Activated T-cell treated with anti-CD3 and anti-CD28 coated beads, Interleukin-2, amount 50 U/mL, for 72 hours (primary cell): ENCODE measurements at regions not wholly inside any gene's neighbourhood (a gene's known extent, or its start where the extent isn't known, plus 50 kb on each side); places are given as distances from the start of the nearest gene placed in this dataset.

Experiments
- ATAC-seq, 2 donors: fragments of 150-1000 bp; cut with Tn5 transposase; replicated peaks in 1 of 2; 2 replicates each; pipeline ENCODE4 v1.10.0; 2021; ENCODE audit warnings: moderate library complexity in 2 of 2, mild to moderate bottlenecking in 1 of 2
- DNase-seq, 2 donors: peaks; one replicate each; pipeline ENCODE4 v3.0.0; 2021 to 2022; ENCODE audit warnings: mixed read lengths in 1 of 2
- H3K27ac Mint-ChIP-seq: one replicate; pipeline ENCODE4 v1.8.0; 2022; ENCODE audit warnings: mild to moderate bottlenecking, moderate library complexity, mixed read lengths
- H3K27me3 Mint-ChIP-seq: one replicate; pipeline ENCODE4 v1.8.0; 2022; ENCODE audit warnings: low read depth, mixed read lengths
- H3K36me3 Mint-ChIP-seq, 2 donors: one replicate each; pipeline ENCODE4 v1.8.0; 2022; ENCODE audit warnings: mixed read lengths in 2 of 2, mild to moderate bottlenecking in 1 of 2; ENCODE audit not compliant: insufficient read depth in 2 of 2
- H3K4me1 Mint-ChIP-seq: one replicate; pipeline ENCODE4 v1.8.0; 2022; ENCODE audit warnings: low read depth, mixed read lengths
- H3K4me3 Mint-ChIP-seq, 2 donors: one replicate each; pipeline ENCODE4 v1.8.0; 2022; ENCODE audit warnings: mild to moderate bottlenecking in 2 of 2, mixed read lengths in 2 of 2, moderate library complexity in 2 of 2
- H3K9me3 Mint-ChIP-seq, 2 donors: one replicate each; pipeline ENCODE4 v1.8.0; 2022; ENCODE audit warnings: mixed read lengths in 2 of 2

DNA sequence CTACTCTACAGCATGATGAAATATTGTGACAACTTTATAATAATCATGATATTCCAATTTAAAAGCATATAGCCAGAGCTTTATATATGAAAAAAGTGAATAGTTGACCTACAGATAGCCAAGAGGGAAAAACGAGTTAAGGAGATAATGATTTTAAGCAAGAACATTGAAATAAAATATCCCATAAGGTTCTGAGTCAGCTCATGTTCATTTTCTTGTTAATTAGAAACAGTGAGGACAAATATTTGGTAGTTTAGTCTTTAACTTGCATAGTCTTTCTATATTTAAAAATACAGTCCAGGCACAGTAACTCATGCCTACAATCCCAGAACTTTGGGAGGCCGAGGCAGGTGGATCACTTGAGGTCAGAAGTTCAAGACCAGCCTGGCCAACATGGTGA lies 55.8 kb upstream of the CDH6 start:
- no peak overlapping the region for H3K27ac Mint-ChIP-seq
- no peaks in the 10 kb centered on the region for H3K36me3 Mint-ChIP-seq
- H3K9me3 Mint-ChIP-seq = no peaks in the 10 kb centered on the region
- H3K4me1 Mint-ChIP-seq = no peaks in the 10 kb centered on the region
- no peaks in the 10 kb centered on the region for H3K27me3 Mint-ChIP-seq
- no peak for DNase-seq
- H3K4me3 Mint-ChIP-seq = no peak overlapping the region
- ATAC-seq = no peak

- Mint-ChIP-seq H3K4me3 (no peak overlapping the region), H3K9me3 (no peaks in the 10 kb centered on the region), H3K36me3 (no peaks in the 10 kb centered on the region), H3K27ac (no peak overlapping the region), H3K27me3 (no peaks in the 10 kb centered on the region), H3K4me1 (no peaks in the 10 kb centered on the region)
- no peak for ATAC-seq
- DNase-seq = no peak
Measured at GRCh38 chr5:31135542-31135941, 57.9 kb upstream of the CDH6 start.

DNA sequence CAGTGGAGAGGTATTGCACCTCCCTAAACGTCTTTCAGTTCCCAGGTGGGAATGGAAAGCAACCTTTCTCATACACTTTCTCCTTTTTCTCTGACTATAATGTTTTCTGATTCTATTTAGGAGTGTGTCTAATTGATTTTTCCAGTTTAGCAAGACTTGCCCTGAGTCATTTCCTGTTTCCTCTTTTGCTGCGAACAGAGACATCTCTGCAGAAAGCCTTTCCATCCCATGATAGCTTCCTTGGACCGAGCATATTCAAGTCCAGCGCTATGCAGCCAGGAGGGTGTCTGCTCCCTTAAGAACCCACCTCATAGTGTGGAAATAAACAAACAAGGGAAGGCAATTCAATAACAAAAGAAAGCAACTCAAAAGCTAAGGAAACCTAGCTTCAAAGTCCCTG lies 60.0 kb upstream of the CDH6 start:
- H3K4me3 Mint-ChIP-seq = no peak overlapping the region
- peaks cover 0 to 1% of the 10 kb centered on the region in 2 donors for H3K9me3 Mint-ChIP-seq

GRCh38 chr5:31131381-31131891 lies 62.0 kb upstream of the CDH6 start:
- Mint-ChIP-seq H3K27me3 (no peaks in the 10 kb centered on the region), H3K4me1 (no peaks in the 10 kb centered on the region), H3K36me3 (peaks cover 0 to 4% of the 10 kb centered on the region in 2 donors), H3K9me3 (peaks cover 3 to 5% of the 10 kb centered on the region in 2 donors), H3K4me3 (no peak overlapping the region), H3K27ac (no peak overlapping the region)
- DNase-seq (no peak), ATAC-seq (no peak)

More for the DNA sequence above, 60.0 kb upstream of the CDH6 start:
- no peak overlapping the region for H3K27ac Mint-ChIP-seq
- H3K27me3 Mint-ChIP-seq = no peaks in the 10 kb centered on the region
- no peaks in the 10 kb centered on the region for H3K36me3 Mint-ChIP-seq
- no peak for DNase-seq
- no peaks in the 10 kb centered on the region for H3K4me1 Mint-ChIP-seq
- ATAC-seq = no peak

DNA sequence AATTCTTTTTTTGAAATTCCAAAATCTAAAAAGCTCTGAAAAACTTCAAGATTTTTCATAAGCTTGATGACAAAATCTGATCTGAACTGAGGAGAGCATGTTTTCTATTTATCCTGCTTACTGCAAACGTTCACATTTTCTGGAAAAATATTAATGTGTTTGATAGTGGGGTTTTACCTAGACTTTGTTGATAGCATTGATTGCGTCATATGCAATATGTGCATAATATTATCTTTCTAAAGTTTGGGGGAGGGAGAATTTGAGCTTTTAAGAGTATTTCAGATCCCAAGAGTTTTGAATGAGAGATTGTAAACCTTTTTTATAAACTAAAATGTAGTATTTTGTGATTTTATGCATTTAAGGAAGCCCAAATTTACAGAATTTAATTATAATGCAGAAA lies 62.8 kb upstream of the CDH6 start:
- ATAC-seq (no peak), DNase-seq (no peak)
- Mint-ChIP-seq H3K4me1 (no peaks in the 10 kb centered on the region), H3K27ac (no peak overlapping the region), H3K9me3 (peaks cover 3 to 5% of the 10 kb centered on the region in 2 donors), H3K27me3 (no peaks in the 10 kb centered on the region), H3K36me3 (peaks cover 0 to 4% of the 10 kb centered on the region in 2 donors), H3K4me3 (no peak overlapping the region)

- ATAC-seq (no peak), DNase-seq (no peak)
- Mint-ChIP-seq H3K27ac (no peak overlapping the region), H3K27me3 (no peaks in the 10 kb centered on the region), H3K36me3 (peaks cover 0 to 4% of the 10 kb centered on the region in 2 donors), H3K4me3 (no peak overlapping the region), H3K4me1 (no peaks in the 10 kb centered on the region), H3K9me3 (peaks cover 5 to 12% of the 10 kb centered on the region in 2 donors)
Measured at GRCh38 chr5:31124651-31125305, 68.7 kb upstream of the CDH6 start.

DNA sequence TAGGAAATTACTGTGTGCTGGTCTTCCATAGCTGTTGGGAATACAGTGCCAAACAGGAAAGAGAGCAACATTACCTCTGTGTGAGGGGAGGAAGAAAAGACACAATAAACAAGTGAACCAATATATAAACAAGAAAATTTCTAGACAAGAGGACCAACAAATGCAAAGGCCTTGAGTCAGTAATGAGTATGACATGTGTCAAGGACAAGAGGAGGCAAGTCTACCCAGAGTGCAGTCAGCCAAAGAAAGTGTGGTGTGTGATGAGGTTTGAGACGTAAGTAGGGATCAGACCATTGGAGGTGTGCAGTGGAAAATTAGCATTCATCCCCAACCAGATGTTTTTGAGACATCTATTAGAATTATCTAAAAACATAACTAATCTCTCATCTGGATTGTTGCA lies 69.5 kb upstream of the CDH6 start:
- H3K36me3 Mint-ChIP-seq = peaks cover 0 to 4% of the 10 kb centered on the region in 2 donors
- H3K27ac Mint-ChIP-seq = no peak overlapping the region
- no peaks in the 10 kb centered on the region for H3K4me1 Mint-ChIP-seq
- H3K27me3 Mint-ChIP-seq = no peaks in the 10 kb centered on the region
- H3K9me3 Mint-ChIP-seq = peaks cover 4 to 12% of the 10 kb centered on the region in 2 donors
- ATAC-seq = no peak
- DNase-seq = no peak
- H3K4me3 Mint-ChIP-seq = no peak overlapping the region

GRCh38 chr5:31122998-31123951 lies 70.2 kb upstream of the CDH6 start:
- no peak for ATAC-seq
- Mint-ChIP-seq H3K4me1 (no peaks in the 10 kb centered on the region), H3K27me3 (no peaks in the 10 kb centered on the region), H3K36me3 (peaks cover 0 to 4% of the 10 kb centered on the region in 2 donors), H3K27ac (no peak overlapping the region), H3K9me3 (peaks cover 4 to 12% of the 10 kb centered on the region in 2 donors), H3K4me3 (no peak overlapping the region)
- no peak for DNase-seq

GRCh38 chr5:31121224-31121623 lies 72.3 kb upstream of the CDH6 start:
- no peak for ATAC-seq
- Mint-ChIP-seq H3K27me3 (no peaks in the 10 kb centered on the region), H3K4me1 (no peaks in the 10 kb centered on the region), H3K27ac (no peak overlapping the region), H3K36me3 (no peaks in the 10 kb centered on the region), H3K9me3 (peaks cover 0 to 9% of the 10 kb centered on the region in 2 donors), H3K4me3 (no peak overlapping the region)
- no peak for DNase-seq

- Mint-ChIP-seq H3K27me3 (no peaks in the 10 kb centered on the region), H3K4me1 (no peaks in the 10 kb centered on the region), H3K36me3 (no peaks in the 10 kb centered on the region), H3K27ac (no peak overlapping the region), H3K4me3 (no peak overlapping the region), H3K9me3 (peaks cover 0 to 9% of the 10 kb centered on the region in 2 donors)
- ATAC-seq = no peak
- DNase-seq = no peak
Measured at GRCh38 chr5:31120642-31120948, 72.9 kb upstream of the CDH6 start.

GRCh38 chr5:31119938-31120641 lies 73.4 kb upstream of the CDH6 start:
- Mint-ChIP-seq H3K4me1 (no peaks in the 10 kb centered on the region), H3K36me3 (no peaks in the 10 kb centered on the region), H3K27ac (no peak overlapping the region), H3K27me3 (no peaks in the 10 kb centered on the region), H3K4me3 (no peak overlapping the region), H3K9me3 (peaks cover 0 to 11% of the 10 kb centered on the region in 2 donors)
- no peak for DNase-seq
- no peak for ATAC-seq

- Mint-ChIP-seq H3K27ac (no peak overlapping the region), H3K27me3 (no peaks in the 10 kb centered on the region), H3K9me3 (peaks cover 1 to 5% of the 10 kb centered on the region in 2 donors), H3K4me3 (no peak overlapping the region), H3K36me3 (no peaks in the 10 kb centered on the region), H3K4me1 (no peaks in the 10 kb centered on the region)
- DNase-seq (no peak), ATAC-seq (no peak)
Measured at GRCh38 chr5:31116466-31117031, 76.9 kb upstream of the CDH6 start.

- no peak overlapping the region for H3K4me3 Mint-ChIP-seq
- no peak for ATAC-seq
- no peak overlapping the region for H3K27ac Mint-ChIP-seq
- H3K9me3 Mint-ChIP-seq = peaks cover 1 to 4% of the 10 kb centered on the region in 2 donors
- no peak for DNase-seq
- H3K36me3 Mint-ChIP-seq = no peaks in the 10 kb centered on the region
- no peaks in the 10 kb centered on the region for H3K4me1 Mint-ChIP-seq
- no peaks in the 10 kb centered on the region for H3K27me3 Mint-ChIP-seq
Measured at GRCh38 chr5:31114817-31115216, 78.7 kb upstream of the CDH6 start.
